ENCODE measurements at regions not wholly inside any gene's neighbourhood (a gene's known extent, or its start where the extent isn't known, plus 50 kb on each side); places are given as distances from the start of the nearest gene placed in this dataset.
"Not testable (repeated sequence)": the region's sequence is repeated elsewhere in the genome, so short reads cannot be mapped to it uniquely, and the experiment has no call there.

GRCh38 chr1:193437785-193438184 is 251.4 kb upstream of the B3GALT2 start:
- H3K4me1 ChIP-seq (ENCODE audit: control insufficient read depth, insufficient read depth, low read length) = no peaks in the 10 kb centered on the region
- H3K4me3 ChIP-seq (ENCODE audit: low read length) = no peak overlapping the region
- H3K36me3 ChIP-seq (ENCODE audit: control insufficient read depth, insufficient read depth, low read length) = no peaks in the 10 kb centered on the region
- H3K9me3 ChIP-seq (ENCODE audit: control insufficient read depth, low read length) = peaks cover 10% of the 10 kb centered on the region
- H3K27me3 ChIP-seq (ENCODE audit: control insufficient read depth, insufficient read depth, low read length) = no peaks in the 10 kb centered on the region
- H3K9ac ChIP-seq (ENCODE audit: low read length) = no peak overlapping the region

- H3K9ac ChIP-seq (ENCODE audit: low read length); H3K36me3 ChIP-seq (ENCODE audit: control insufficient read depth, insufficient read depth, low read length); H3K27me3 ChIP-seq (ENCODE audit: control insufficient read depth, insufficient read depth, low read length); H3K4me1 ChIP-seq (ENCODE audit: control insufficient read depth, insufficient read depth, low read length); H3K4me3 ChIP-seq (ENCODE audit: low read length): not testable (repeated sequence)
- peaks cover 12% of the 10 kb centered on the region for H3K9me3 ChIP-seq (ENCODE audit: control insufficient read depth, low read length)
These were observed 250.9 kb upstream of the B3GALT2 start for GRCh38 chr1:193437333-193437732.

GRCh38 chr1:193435781-193436180 is 249.4 kb upstream of the B3GALT2 start:
- H3K27me3 ChIP-seq (ENCODE audit: control insufficient read depth, insufficient read depth, low read length) = no peaks in the 10 kb centered on the region

GRCh38 chr1:193434319-193434718 is 247.9 kb upstream of the B3GALT2 start:
- Histone ChIP-seq H3K9ac (ENCODE audit: low read length) (no peak overlapping the region), H3K4me3 (ENCODE audit: low read length) (no peak overlapping the region), H3K9me3 (ENCODE audit: control insufficient read depth, low read length) (peaks cover 12% of the 10 kb centered on the region), H3K4me1 (ENCODE audit: control insufficient read depth, insufficient read depth, low read length) (no peaks in the 10 kb centered on the region), H3K36me3 (ENCODE audit: control insufficient read depth, insufficient read depth, low read length) (no peaks in the 10 kb centered on the region), H3K27me3 (ENCODE audit: control insufficient read depth, insufficient read depth, low read length) (no peaks in the 10 kb centered on the region)

More at GRCh38 chr1:193435781-193436180, 249.4 kb upstream of the B3GALT2 start:
- Histone ChIP-seq H3K4me1 (ENCODE audit: control insufficient read depth, insufficient read depth, low read length) (no peaks in the 10 kb centered on the region), H3K36me3 (ENCODE audit: control insufficient read depth, insufficient read depth, low read length) (no peaks in the 10 kb centered on the region), H3K9me3 (ENCODE audit: control insufficient read depth, low read length) (peaks cover 12% of the 10 kb centered on the region), H3K9ac (ENCODE audit: low read length) (no peak overlapping the region), H3K4me3 (ENCODE audit: low read length) (no peak overlapping the region)

GRCh38 chr1:193433599-193433998 is 247.2 kb upstream of the B3GALT2 start:
- Histone ChIP-seq H3K4me1 (ENCODE audit: control insufficient read depth, insufficient read depth, low read length) (no peaks in the 10 kb centered on the region), H3K9me3 (ENCODE audit: control insufficient read depth, low read length) (peaks cover 12% of the 10 kb centered on the region), H3K4me3 (ENCODE audit: low read length) (no peak overlapping the region), H3K9ac (ENCODE audit: low read length) (no peak overlapping the region), H3K36me3 (ENCODE audit: control insufficient read depth, insufficient read depth, low read length) (no peaks in the 10 kb centered on the region), H3K27me3 (ENCODE audit: control insufficient read depth, insufficient read depth, low read length) (no peaks in the 10 kb centered on the region)

- peaks cover 12% of the 10 kb centered on the region for H3K9me3 ChIP-seq (ENCODE audit: control insufficient read depth, low read length)
- H3K9ac ChIP-seq (ENCODE audit: low read length) = no peak overlapping the region
- H3K4me3 ChIP-seq (ENCODE audit: low read length) = no peak overlapping the region
- H3K36me3 ChIP-seq (ENCODE audit: control insufficient read depth, insufficient read depth, low read length) = no peaks in the 10 kb centered on the region
- no peaks in the 10 kb centered on the region for H3K27me3 ChIP-seq (ENCODE audit: control insufficient read depth, insufficient read depth, low read length)
- H3K4me1 ChIP-seq (ENCODE audit: control insufficient read depth, insufficient read depth, low read length) = no peaks in the 10 kb centered on the region
These were observed 246.7 kb upstream of the B3GALT2 start for GRCh38 chr1:193432979-193433587.

GRCh38 chr1:193431265-193431977 is 245.0 kb upstream of the B3GALT2 start:
- Histone ChIP-seq H3K4me3 (ENCODE audit: low read length) (no peak overlapping the region), H3K36me3 (ENCODE audit: control insufficient read depth, insufficient read depth, low read length) (no peaks in the 10 kb centered on the region), H3K9me3 (ENCODE audit: control insufficient read depth, low read length) (peaks cover 12% of the 10 kb centered on the region), H3K9ac (ENCODE audit: low read length) (no peak overlapping the region), H3K27me3 (ENCODE audit: control insufficient read depth, insufficient read depth, low read length) (no peaks in the 10 kb centered on the region), H3K4me1 (ENCODE audit: control insufficient read depth, insufficient read depth, low read length) (no peaks in the 10 kb centered on the region)

- Histone ChIP-seq H3K9me3 (ENCODE audit: control insufficient read depth, low read length) (no peaks in the 10 kb centered on the region), H3K9ac (ENCODE audit: low read length) (no peak overlapping the region), H3K27me3 (ENCODE audit: control insufficient read depth, insufficient read depth, low read length) (no peaks in the 10 kb centered on the region), H3K36me3 (ENCODE audit: control insufficient read depth, insufficient read depth, low read length) (no peaks in the 10 kb centered on the region), H3K4me1 (ENCODE audit: control insufficient read depth, insufficient read depth, low read length) (no peaks in the 10 kb centered on the region), H3K4me3 (ENCODE audit: low read length) (no peak overlapping the region)
These were observed 241.1 kb upstream of the B3GALT2 start for GRCh38 chr1:193427524-193427923.

GRCh38 chr1:193426061-193426460 is 239.6 kb upstream of the B3GALT2 start:
- H3K9ac ChIP-seq (ENCODE audit: low read length) = no peak overlapping the region
- H3K9me3 ChIP-seq (ENCODE audit: control insufficient read depth, low read length) = no peaks in the 10 kb centered on the region
- no peaks in the 10 kb centered on the region for H3K27me3 ChIP-seq (ENCODE audit: control insufficient read depth, insufficient read depth, low read length)
- no peaks in the 10 kb centered on the region for H3K36me3 ChIP-seq (ENCODE audit: control insufficient read depth, insufficient read depth, low read length)
- H3K4me3 ChIP-seq (ENCODE audit: low read length) = no peak overlapping the region
- H3K4me1 ChIP-seq (ENCODE audit: control insufficient read depth, insufficient read depth, low read length) = no peaks in the 10 kb centered on the region

GRCh38 chr1:193421487-193421886 is 235.1 kb upstream of the B3GALT2 start:
- no peaks in the 10 kb centered on the region for H3K9me3 ChIP-seq (ENCODE audit: control insufficient read depth, low read length)
- H3K36me3 ChIP-seq (ENCODE audit: control insufficient read depth, insufficient read depth, low read length) = no peaks in the 10 kb centered on the region
- no peaks in the 10 kb centered on the region for H3K27me3 ChIP-seq (ENCODE audit: control insufficient read depth, insufficient read depth, low read length)
- H3K9ac ChIP-seq (ENCODE audit: low read length) = no peak overlapping the region
- H3K4me3 ChIP-seq (ENCODE audit: low read length) = no peak overlapping the region
- peaks cover 6% of the 10 kb centered on the region for H3K4me1 ChIP-seq (ENCODE audit: control insufficient read depth, insufficient read depth, low read length)

GRCh38 chr1:193419295-193419694 is 232.9 kb upstream of the B3GALT2 start:
- Histone ChIP-seq H3K4me1 (ENCODE audit: control insufficient read depth, insufficient read depth, low read length) (peaks cover 6% of the 10 kb centered on the region), H3K4me3 (ENCODE audit: low read length) (no peak overlapping the region), H3K36me3 (ENCODE audit: control insufficient read depth, insufficient read depth, low read length) (no peaks in the 10 kb centered on the region), H3K9me3 (ENCODE audit: control insufficient read depth, low read length) (no peaks in the 10 kb centered on the region), H3K27me3 (ENCODE audit: control insufficient read depth, insufficient read depth, low read length) (no peaks in the 10 kb centered on the region), H3K9ac (ENCODE audit: low read length) (no peak overlapping the region)

- Histone ChIP-seq H3K4me3 (ENCODE audit: low read length) (no peak overlapping the region), H3K4me1 (ENCODE audit: control insufficient read depth, insufficient read depth, low read length) (peaks cover 6% of the 10 kb centered on the region), H3K9ac (ENCODE audit: low read length) (no peak overlapping the region)
These were observed 232.3 kb upstream of the B3GALT2 start for GRCh38 chr1:193418745-193419058.

More at GRCh38 chr1:193418745-193419058, 232.3 kb upstream of the B3GALT2 start:
- Histone ChIP-seq H3K9me3 (ENCODE audit: control insufficient read depth, low read length) (no peaks in the 10 kb centered on the region), H3K36me3 (ENCODE audit: control insufficient read depth, insufficient read depth, low read length) (no peaks in the 10 kb centered on the region), H3K27me3 (ENCODE audit: control insufficient read depth, insufficient read depth, low read length) (no peaks in the 10 kb centered on the region)
